ENCODE measurements at regions not wholly inside any gene's neighbourhood (a gene's known extent, or its start where the extent isn't known, plus 50 kb on each side); places are given as distances from the start of the nearest gene placed in this dataset.

DNA sequence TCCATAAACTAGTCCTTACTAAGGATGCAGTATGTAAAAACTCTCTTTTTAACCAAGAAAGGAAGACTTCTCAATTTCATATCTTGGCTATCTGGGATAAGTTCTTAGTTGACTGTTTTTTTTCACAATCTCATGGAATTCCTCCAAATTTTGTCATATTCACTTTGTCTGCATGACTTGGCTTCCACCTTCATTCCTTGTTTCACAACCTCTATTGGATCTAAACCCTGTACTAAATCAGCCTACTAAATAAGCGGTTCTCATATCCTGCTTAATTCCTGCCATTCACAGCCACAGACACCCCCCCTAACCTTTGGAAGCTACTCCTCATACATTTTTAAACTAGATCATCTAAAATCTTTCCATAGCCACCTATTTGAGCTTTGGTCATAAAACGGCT is 370.6 kb upstream of the NAALADL2 start:
- no peaks in the 10 kb centered on the region for H3K36me3 ChIP-seq
- H3K4me3 ChIP-seq = no peak overlapping the region
- no peaks in the 10 kb centered on the region for H3K4me1 ChIP-seq
- H3K9me3 ChIP-seq = no peaks in the 10 kb centered on the region
- no peak for TF ChIP-seq POLR2A (IDR thresholded peaks at IDR 0.05; ENCODE audit: low read depth)
- no peak for TF ChIP-seq EP300 (IDR thresholded peaks at IDR 0.05)
- TF ChIP-seq, protein P1, sequence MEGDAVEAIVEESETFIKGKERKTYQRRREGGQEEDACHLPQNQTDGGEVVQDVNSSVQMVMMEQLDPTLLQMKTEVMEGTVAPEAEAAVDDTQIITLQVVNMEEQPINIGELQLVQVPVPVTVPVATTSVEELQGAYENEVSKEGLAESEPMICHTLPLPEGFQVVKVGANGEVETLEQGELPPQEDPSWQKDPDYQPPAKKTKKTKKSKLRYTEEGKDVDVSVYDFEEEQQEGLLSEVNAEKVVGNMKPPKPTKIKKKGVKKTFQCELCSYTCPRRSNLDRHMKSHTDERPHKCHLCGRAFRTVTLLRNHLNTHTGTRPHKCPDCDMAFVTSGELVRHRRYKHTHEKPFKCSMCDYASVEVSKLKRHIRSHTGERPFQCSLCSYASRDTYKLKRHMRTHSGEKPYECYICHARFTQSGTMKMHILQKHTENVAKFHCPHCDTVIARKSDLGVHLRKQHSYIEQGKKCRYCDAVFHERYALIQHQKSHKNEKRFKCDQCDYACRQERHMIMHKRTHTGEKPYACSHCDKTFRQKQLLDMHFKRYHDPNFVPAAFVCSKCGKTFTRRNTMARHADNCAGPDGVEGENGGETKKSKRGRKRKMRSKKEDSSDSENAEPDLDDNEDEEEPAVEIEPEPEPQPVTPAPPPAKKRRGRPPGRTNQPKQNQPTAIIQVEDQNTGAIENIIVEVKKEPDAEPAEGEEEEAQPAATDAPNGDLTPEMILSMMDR (IDR thresholded peaks at IDR 0.05) = no peak
- no peak for TF ChIP-seq POLR2AphosphoS5 (IDR thresholded peaks at IDR 0.05)
- 78% methylated on average over 2 of the region's 2 CpGs for WGBS
- no peak overlapping the region for H3K27ac ChIP-seq (replicated peaks in 1 of 4)
- intact Hi-C loops (cut with DNase I) = no loop called here
- H3K27me3 ChIP-seq = no peaks in the 10 kb centered on the region
- DNase-seq (ENCODE audit: extremely low spot score) = no peak

DNA sequence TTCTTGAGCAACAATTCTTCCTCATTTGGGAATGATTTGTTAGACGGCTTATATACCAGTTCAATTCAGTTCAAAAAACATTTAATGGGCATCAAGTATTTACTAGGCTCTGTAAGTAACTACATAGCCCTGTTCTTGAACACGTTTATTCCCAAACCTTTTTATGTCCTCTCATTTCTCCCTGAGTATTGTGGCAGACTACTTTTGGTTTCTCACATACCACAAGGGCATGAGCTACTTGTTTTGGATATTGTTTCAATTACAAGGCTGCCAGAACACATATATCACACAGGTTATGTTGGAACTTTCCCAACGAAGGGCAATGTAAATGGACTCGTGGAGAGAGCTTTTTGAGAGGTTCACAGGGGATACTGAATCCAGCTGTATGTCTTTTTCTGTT is 363.8 kb upstream of the NAALADL2 start:
- intact Hi-C loops (cut with DNase I) = no loop called here
- Histone ChIP-seq H3K36me3 (no peaks in the 10 kb centered on the region), H3K27me3 (no peaks in the 10 kb centered on the region), H3K27ac (replicated peaks in 1 of 4) (no peak overlapping the region), H3K9me3 (no peaks in the 10 kb centered on the region), H3K4me1 (peaks cover 0 to 10% (median 5%) of the 10 kb centered on the region in 4 donors), H3K4me3 (no peak overlapping the region)
- no peak for DNase-seq (ENCODE audit: extremely low spot score)
- 42% methylated on average over 4 of the region's 4 CpGs for WGBS
- TF ChIP-seq POLR2AphosphoS5 (IDR thresholded peaks at IDR 0.05) = no peak
- no peak for TF ChIP-seq POLR2A (IDR thresholded peaks at IDR 0.05; ENCODE audit: low read depth)
- TF ChIP-seq EP300 (IDR thresholded peaks at IDR 0.05) = no peak

DNA sequence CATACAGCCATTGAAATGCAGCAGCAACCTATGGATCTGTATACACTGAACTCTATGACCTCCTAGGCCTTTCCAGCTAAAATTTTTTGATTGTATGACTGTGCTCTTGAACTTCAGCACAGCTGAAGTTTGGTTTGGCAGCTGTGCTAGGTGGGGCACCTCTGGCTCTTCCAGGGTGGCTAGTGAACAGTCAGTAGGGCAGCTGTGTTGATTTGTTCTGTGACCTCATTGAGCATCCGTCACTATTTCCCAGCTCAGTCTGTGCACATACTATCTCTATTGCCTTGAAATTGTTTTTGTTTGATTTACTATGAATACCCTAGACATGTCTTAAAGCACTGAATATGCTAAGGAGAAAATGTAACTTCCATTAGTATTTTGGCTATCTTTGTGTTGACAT is 363.2 kb upstream of the NAALADL2 start:
- WGBS = 83% methylated on average over 1 of the region's 1 CpG
- DNase-seq (ENCODE audit: extremely low spot score) = no peak
- TF ChIP-seq POLR2AphosphoS5 (IDR thresholded peaks at IDR 0.05) (no peak), EP300 (IDR thresholded peaks at IDR 0.05) (no peak), POLR2A (IDR thresholded peaks at IDR 0.05; ENCODE audit: low read depth) (no peak)
- TF ChIP-seq, protein P1 (IDR thresholded peaks at IDR 0.05) = no peak
- H3K27ac ChIP-seq (replicated peaks in 1 of 4) = no peak overlapping the region
- no peak overlapping the region for H3K4me3 ChIP-seq
- intact Hi-C loops (cut with DNase I) = no loop called here
- no peaks in the 10 kb centered on the region for H3K36me3 ChIP-seq
- H3K4me1 ChIP-seq = peaks cover 0 to 10% (median 5%) of the 10 kb centered on the region in 4 donors
- no peaks in the 10 kb centered on the region for H3K27me3 ChIP-seq
- no peaks in the 10 kb centered on the region for H3K9me3 ChIP-seq

DNA sequence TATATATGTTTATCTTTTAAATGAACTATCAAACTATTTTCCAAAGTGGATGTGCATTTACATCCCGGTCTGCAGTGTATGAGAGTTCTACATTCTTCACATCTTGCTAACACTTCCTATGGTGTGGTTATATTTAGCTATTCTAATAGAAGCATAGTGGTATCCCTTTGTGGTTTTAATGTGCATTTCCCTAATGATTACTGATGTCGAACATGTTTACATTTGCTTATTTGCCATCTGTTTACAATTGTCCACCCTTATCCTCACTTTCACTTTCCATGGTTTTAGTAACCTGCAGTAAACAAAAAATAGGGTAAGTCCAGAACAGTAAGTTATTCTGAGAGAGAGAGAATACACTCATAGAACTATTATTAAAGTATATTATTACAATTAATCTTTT is 360.5 kb upstream of the NAALADL2 start:
- no peaks in the 10 kb centered on the region for H3K36me3 ChIP-seq
- H3K27ac ChIP-seq (replicated peaks in 1 of 4) = no peak overlapping the region
- TF ChIP-seq EP300 (IDR thresholded peaks at IDR 0.05) (no peak), POLR2A (IDR thresholded peaks at IDR 0.05; ENCODE audit: low read depth) (no peak), POLR2AphosphoS5 (IDR thresholded peaks at IDR 0.05) (no peak)
- TF ChIP-seq, protein P1 (IDR thresholded peaks at IDR 0.05) = no peak
- H3K27me3 ChIP-seq = no peaks in the 10 kb centered on the region
- no peaks in the 10 kb centered on the region for H3K9me3 ChIP-seq
- no peak overlapping the region for H3K4me3 ChIP-seq
- H3K4me1 ChIP-seq = peaks cover 0 to 10% (median 5%) of the 10 kb centered on the region in 4 donors
- intact Hi-C loops (cut with DNase I) = no loop called here
- WGBS = 44% methylated on average over 2 of the region's 2 CpGs
- no peak for DNase-seq (ENCODE audit: extremely low spot score)

DNA sequence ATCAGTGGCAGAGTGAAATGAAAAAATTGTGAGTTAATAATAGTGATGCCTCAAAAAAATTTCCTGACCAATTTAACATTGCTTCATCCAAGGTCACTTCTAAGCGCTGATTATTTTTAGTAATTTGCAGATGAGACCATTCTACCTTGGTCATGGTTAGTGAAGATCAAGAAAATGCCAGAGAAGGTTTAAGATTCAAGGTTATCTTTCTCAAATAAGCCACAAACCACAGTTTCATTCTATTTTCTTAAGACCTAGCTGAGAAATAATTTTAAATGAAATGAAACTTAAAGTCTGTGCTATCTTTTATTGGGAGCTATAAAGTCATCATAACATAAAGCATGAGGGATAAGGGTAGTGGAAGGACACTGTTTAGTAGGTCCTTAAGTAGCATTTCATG is 353.9 kb upstream of the NAALADL2 start:
- intact Hi-C loops (cut with DNase I) = no loop called here
- Histone ChIP-seq H3K27me3 (no peaks in the 10 kb centered on the region), H3K27ac (replicated peaks in 1 of 4) (no peak overlapping the region), H3K4me1 (no peaks in the 10 kb centered on the region), H3K36me3 (no peaks in the 10 kb centered on the region), H3K4me3 (no peak overlapping the region), H3K9me3 (no peaks in the 10 kb centered on the region)
- 96% methylated on average over 1 of the region's 1 CpG for WGBS
- no peak for DNase-seq (ENCODE audit: extremely low spot score)
- TF ChIP-seq EP300 (IDR thresholded peaks at IDR 0.05) (no peak), POLR2A (IDR thresholded peaks at IDR 0.05; ENCODE audit: low read depth) (no peak), POLR2AphosphoS5 (IDR thresholded peaks at IDR 0.05) (no peak)
- TF ChIP-seq, protein P1 (IDR thresholded peaks at IDR 0.05) = no peak
